Sigmoid colon (tissue), 4 donors: ENCODE measurements at regions not wholly inside any gene's neighbourhood (a gene's known extent, or its start where the extent isn't known, plus 50 kb on each side); places are given as distances from the start of the nearest gene placed in this dataset.

ENCODE experiments used
- EP300 ChIP-seq, 4 donors: sonication (generic); formaldehyde crosslinking; IDR thresholded peaks; one replicate each; pipeline ENCODE4 v1.6.1; 2017; ENCODE audit warnings: antibody characterized with exemption in 4 of 4
- POLR2A ChIP-seq, 2 donors: fragments of 450-650 bp; IDR thresholded peaks; one replicate each; pipeline ENCODE4 v1.6.1; 2016; ENCODE audit warnings: antibody characterized with exemption in 2 of 2, mild to moderate bottlenecking in 2 of 2, moderate library complexity in 2 of 2
- POLR2AphosphoS5 ChIP-seq, 4 donors: sonication (generic); formaldehyde crosslinking; IDR thresholded peaks; one replicate each; pipeline ENCODE4 v1.6.1; 2017; ENCODE audit warnings: antibody characterized with exemption in 4 of 4
- TF ChIP-seq, protein P1 (sequence below), 4 experiments: fragments of 450-650 bp in 3 of 4; fragments of 200-600 bp in 1 of 4; IDR thresholded peaks; one replicate each; pipeline ENCODE4 v1.5.1; 2016 to 2019; ENCODE audit warnings: antibody characterized with exemption in 4 of 4, mild to moderate bottlenecking in 3 of 4, moderate library complexity in 2 of 4

DNA sequence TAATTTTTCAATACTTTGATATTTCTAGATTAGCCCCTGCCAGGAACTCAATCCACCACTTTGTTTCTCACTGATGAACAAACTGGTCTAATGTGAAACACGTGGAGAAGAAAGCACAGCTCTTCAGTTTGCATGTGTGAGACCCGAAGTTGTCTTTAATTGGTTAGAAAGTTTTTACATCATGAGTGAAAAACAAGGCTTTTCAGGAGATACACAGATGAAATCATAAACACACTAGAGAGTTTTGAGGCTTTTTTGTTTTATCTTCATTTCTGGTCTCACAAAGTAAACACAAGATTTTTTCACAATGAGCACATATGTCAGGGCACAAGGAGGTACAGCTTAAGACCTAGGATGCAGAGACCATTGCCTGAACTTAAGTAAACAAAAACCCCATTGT is 84.5 kb upstream of the MOCS2 start:
- TF ChIP-seq, protein P1, sequence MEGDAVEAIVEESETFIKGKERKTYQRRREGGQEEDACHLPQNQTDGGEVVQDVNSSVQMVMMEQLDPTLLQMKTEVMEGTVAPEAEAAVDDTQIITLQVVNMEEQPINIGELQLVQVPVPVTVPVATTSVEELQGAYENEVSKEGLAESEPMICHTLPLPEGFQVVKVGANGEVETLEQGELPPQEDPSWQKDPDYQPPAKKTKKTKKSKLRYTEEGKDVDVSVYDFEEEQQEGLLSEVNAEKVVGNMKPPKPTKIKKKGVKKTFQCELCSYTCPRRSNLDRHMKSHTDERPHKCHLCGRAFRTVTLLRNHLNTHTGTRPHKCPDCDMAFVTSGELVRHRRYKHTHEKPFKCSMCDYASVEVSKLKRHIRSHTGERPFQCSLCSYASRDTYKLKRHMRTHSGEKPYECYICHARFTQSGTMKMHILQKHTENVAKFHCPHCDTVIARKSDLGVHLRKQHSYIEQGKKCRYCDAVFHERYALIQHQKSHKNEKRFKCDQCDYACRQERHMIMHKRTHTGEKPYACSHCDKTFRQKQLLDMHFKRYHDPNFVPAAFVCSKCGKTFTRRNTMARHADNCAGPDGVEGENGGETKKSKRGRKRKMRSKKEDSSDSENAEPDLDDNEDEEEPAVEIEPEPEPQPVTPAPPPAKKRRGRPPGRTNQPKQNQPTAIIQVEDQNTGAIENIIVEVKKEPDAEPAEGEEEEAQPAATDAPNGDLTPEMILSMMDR (IDR thresholded peaks at IDR 0.05): no peak
- TF ChIP-seq POLR2A (IDR thresholded peaks at IDR 0.05): no peak
- TF ChIP-seq POLR2AphosphoS5 (IDR thresholded peaks at IDR 0.05): no peak
- no peak for TF ChIP-seq EP300 (IDR thresholded peaks at IDR 0.05)
